Transverse colon (tissue), 4 donors: ENCODE measurements at regions not wholly inside any gene's neighbourhood (a gene's known extent, or its start where the extent isn't known, plus 50 kb on each side); places are given as distances from the start of the nearest gene placed in this dataset.

Experiments
- DNase-seq: peaks from one replicate; pipeline ENCODE4 v3.0.0-alpha.2; 2019
- H3K27ac ChIP-seq, 4 donors: fragments of 200-600 bp; sonication (generic); 2 replicates each; pipeline ENCODE4 v1.5.1; 2016 to 2018; ENCODE audit warnings: inconsistent platforms in 4 of 4
- H3K27me3 ChIP-seq: fragments of 200-600 bp; sonication (generic); 2 replicates; pipeline ENCODE4 v1.5.1; 2017; ENCODE audit warnings: inconsistent platforms
- H3K36me3 ChIP-seq, 4 donors: fragments of 200-600 bp; sonication (generic); 2 replicates each; pipeline ENCODE4 v1.5.1; 2017 to 2019; ENCODE audit warnings: inconsistent platforms in 4 of 4
- H3K4me1 ChIP-seq, 4 donors: fragments of 200-600 bp; sonication (generic); 2 replicates each; pipeline ENCODE4 v1.5.1; 2017 to 2020; ENCODE audit warnings: inconsistent platforms in 4 of 4
- H3K4me3 ChIP-seq, 4 donors: fragments of 200-600 bp; sonication (generic); 1 replicate in 1 of 4; 2 replicates in 3 of 4; pipeline versions ENCODE4 v1.5.1 to v1.6.1; 2017 to 2019; ENCODE audit warnings: inconsistent platforms in 4 of 4
- H3K9me3 ChIP-seq, 2 donors: fragments of 200-600 bp; sonication (generic); 2 replicates each; pipeline ENCODE4 v1.5.1; 2017 to 2019; ENCODE audit warnings: inconsistent platforms in 2 of 2
- EP300 ChIP-seq: sonication (generic); formaldehyde crosslinking; IDR thresholded peaks from one replicate; pipeline ENCODE4 v1.6.1; 2017; ENCODE audit warnings: antibody characterized with exemption, low read depth
- POLR2A ChIP-seq: fragments of 450-650 bp; IDR thresholded peaks from one replicate; pipeline ENCODE4 v1.6.1; 2016; ENCODE audit warnings: antibody characterized with exemption, mild to moderate bottlenecking, moderate library complexity
- POLR2AphosphoS5 ChIP-seq, 3 donors: sonication (generic); formaldehyde crosslinking; IDR thresholded peaks; one replicate each; pipeline ENCODE4 v1.6.1; 2016; ENCODE audit warnings: antibody characterized with exemption in 3 of 3
- WGBS, 2 donors: methylation state at CpG; one replicate each; pipeline ENCODE4 v1.1.5; 2018; ENCODE audit warnings: low coverage in 1 of 2; 5-methylcytosine and 5-hydroxymethylcytosine counted together
- in situ Hi-C, 4 donors: fragments of 200-750 bp; cut with MboI; loops; one replicate each; pipeline versions ENCODE4 v1.15.0 to v1.15.1; 2017; ENCODE audit warnings: low sequenced_read_pairs in 3 of 4, low pct_ligation_motif_present in 1 of 4, low pct_unique_long_range_greater_than_20kb in 1 of 4
- intact Hi-C: fragments of 100-400 bp; cut with DNase I; formaldehyde crosslinking; loops from one replicate; pipeline ENCODE4 v1.15.1; 2023; ENCODE audit warnings: low total_unique reads
- TF ChIP-seq, protein P1 (sequence below), 5 experiments: fragments of 200-600 bp in 3 of 5; fragments of 450-650 bp in 2 of 5; sonication (generic) in 3 of 5; IDR thresholded peaks; 1 replicate in 2 of 5; 2 replicates in 3 of 5; pipeline ENCODE4 v1.5.1; 2016 to 2017; ENCODE audit warnings: antibody characterized with exemption in 5 of 5, inconsistent platforms in 3 of 5, mild to moderate bottlenecking in 2 of 5, moderate library complexity in 1 of 5

GRCh38 chr5:162391833-162392232, 324.3 kb downstream of the GABRG2 start:
- Histone ChIP-seq H3K27ac (no peak overlapping the region), H3K4me3 (no peak overlapping the region), H3K27me3 (no peaks in the 10 kb centered on the region), H3K36me3 (no peaks in the 10 kb centered on the region), H3K9me3 (no peaks in the 10 kb centered on the region), H3K4me1 (no peaks in the 10 kb centered on the region)
- TF ChIP-seq POLR2A (no peak), EP300 (no peak), POLR2AphosphoS5 (IDR thresholded peaks at IDR 0.05) (no peak)
- TF ChIP-seq, protein P1, sequence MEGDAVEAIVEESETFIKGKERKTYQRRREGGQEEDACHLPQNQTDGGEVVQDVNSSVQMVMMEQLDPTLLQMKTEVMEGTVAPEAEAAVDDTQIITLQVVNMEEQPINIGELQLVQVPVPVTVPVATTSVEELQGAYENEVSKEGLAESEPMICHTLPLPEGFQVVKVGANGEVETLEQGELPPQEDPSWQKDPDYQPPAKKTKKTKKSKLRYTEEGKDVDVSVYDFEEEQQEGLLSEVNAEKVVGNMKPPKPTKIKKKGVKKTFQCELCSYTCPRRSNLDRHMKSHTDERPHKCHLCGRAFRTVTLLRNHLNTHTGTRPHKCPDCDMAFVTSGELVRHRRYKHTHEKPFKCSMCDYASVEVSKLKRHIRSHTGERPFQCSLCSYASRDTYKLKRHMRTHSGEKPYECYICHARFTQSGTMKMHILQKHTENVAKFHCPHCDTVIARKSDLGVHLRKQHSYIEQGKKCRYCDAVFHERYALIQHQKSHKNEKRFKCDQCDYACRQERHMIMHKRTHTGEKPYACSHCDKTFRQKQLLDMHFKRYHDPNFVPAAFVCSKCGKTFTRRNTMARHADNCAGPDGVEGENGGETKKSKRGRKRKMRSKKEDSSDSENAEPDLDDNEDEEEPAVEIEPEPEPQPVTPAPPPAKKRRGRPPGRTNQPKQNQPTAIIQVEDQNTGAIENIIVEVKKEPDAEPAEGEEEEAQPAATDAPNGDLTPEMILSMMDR (IDR thresholded peaks at IDR 0.05) = no peak
- in situ Hi-C loops (no loop called here), intact Hi-C loops (no loop called here)
- WGBS, 2 donors = 73 to 76% methylated on average over 4 of the region's 4 CpGs
- no peak for DNase-seq

- H3K27ac ChIP-seq = no peak overlapping the region
- H3K27me3 ChIP-seq = no peaks in the 10 kb centered on the region
- intact Hi-C loops (no loop called here), in situ Hi-C loops (no loop called here)
- TF ChIP-seq, protein P1 (IDR thresholded peaks at IDR 0.05) = no peak
- TF ChIP-seq EP300 (no peak), POLR2AphosphoS5 (IDR thresholded peaks at IDR 0.05) (no peak), POLR2A (no peak)
- H3K9me3 ChIP-seq = no peaks in the 10 kb centered on the region
- no peaks in the 10 kb centered on the region for H3K36me3 ChIP-seq
- no peak for DNase-seq
- no peaks in the 10 kb centered on the region for H3K4me1 ChIP-seq
- H3K4me3 ChIP-seq = no peak overlapping the region
Measured at GRCh38 chr5:162392336-162392735, 324.8 kb downstream of the GABRG2 start.

DNA sequence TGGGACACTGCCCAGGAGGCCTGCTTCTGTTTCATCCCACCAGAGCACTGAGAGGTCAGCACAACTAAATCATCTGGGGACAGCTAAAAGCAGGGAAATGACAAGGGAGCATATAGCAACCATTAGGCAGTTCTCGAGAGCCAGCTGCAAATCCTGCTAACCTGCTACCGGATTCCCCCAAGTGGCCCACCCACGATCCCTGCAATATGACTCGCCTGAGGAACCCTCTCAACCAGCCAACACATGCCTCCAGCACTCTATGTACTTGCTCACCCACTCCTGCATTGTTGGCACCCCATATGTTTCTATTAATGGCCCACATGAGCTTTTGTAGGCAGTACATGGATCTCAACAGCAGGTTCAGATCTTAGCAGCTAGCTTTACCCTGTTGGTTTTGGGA, 326.0 kb downstream of the GABRG2 start:
- no peak overlapping the region for H3K27ac ChIP-seq
- WGBS, 2 donors = 71% methylated on average over 4 of the region's 4 CpGs; no CpG with 5 or more reads in 1 of the 2 donors
- no peak overlapping the region for H3K4me3 ChIP-seq
- H3K9me3 ChIP-seq = no peaks in the 10 kb centered on the region
- intact Hi-C loops = no loop called here
- in situ Hi-C loops = no loop called here
- TF ChIP-seq POLR2A (no peak), EP300 (no peak)
- no peaks in the 10 kb centered on the region for H3K36me3 ChIP-seq
- no peaks in the 10 kb centered on the region for H3K27me3 ChIP-seq
- no peaks in the 10 kb centered on the region for H3K4me1 ChIP-seq
- DNase-seq = no peak

GRCh38 chr5:162407614-162408013, 340.0 kb downstream of the GABRG2 start:
- in situ Hi-C loops (no loop called here), intact Hi-C loops (no loop called here)
- H3K4me3 ChIP-seq = no peak overlapping the region
- no peaks in the 10 kb centered on the region for H3K27me3 ChIP-seq
- no peak for DNase-seq
- H3K36me3 ChIP-seq = no peaks in the 10 kb centered on the region
- no peaks in the 10 kb centered on the region for H3K4me1 ChIP-seq
- TF ChIP-seq POLR2AphosphoS5 (IDR thresholded peaks at IDR 0.05) (no peak), POLR2A (no peak), EP300 (no peak)
- TF ChIP-seq, protein P1 (IDR thresholded peaks at IDR 0.05) = no peak
- H3K9me3 ChIP-seq = no peaks in the 10 kb centered on the region
- H3K27ac ChIP-seq = no peak overlapping the region
- 80 to 86% methylated on average over 1 to 2 of the region's 2 CpGs for WGBS, 2 donors

DNA sequence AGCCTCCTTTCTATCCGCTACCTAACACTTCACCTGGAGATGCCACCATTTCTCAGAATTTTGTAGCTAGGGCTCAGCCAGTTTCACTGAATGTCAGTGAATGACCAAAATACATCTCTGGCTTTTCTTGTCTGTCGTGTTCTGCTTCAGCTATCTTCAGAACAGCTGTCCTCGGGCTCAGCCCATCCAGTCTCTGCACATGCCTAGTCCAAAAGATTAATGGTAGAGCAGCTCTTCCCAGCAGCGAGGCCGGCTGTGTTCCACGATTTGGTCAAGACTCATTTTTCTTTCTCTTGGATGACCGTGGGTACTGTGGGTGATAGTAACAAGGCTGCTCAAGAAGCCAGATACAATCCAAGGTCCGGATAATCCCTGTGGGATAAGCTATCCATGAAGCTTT, 342.8 kb downstream of the GABRG2 start:
- DNase-seq = no peak
- no peaks in the 10 kb centered on the region for H3K4me1 ChIP-seq
- no peak for TF ChIP-seq POLR2AphosphoS5 (IDR thresholded peaks at IDR 0.05)
- no peak for TF ChIP-seq POLR2A
- TF ChIP-seq, protein P1 (IDR thresholded peaks at IDR 0.05) = no peak
- TF ChIP-seq EP300 = no peak

More for the DNA sequence above, 342.8 kb downstream of the GABRG2 start:
- H3K27ac ChIP-seq = no peak overlapping the region
- no peaks in the 10 kb centered on the region for H3K27me3 ChIP-seq
- intact Hi-C loops (no loop called here), in situ Hi-C loops (no loop called here)
- 70 to 80% methylated on average over 1 to 8 of the region's 8 CpGs for WGBS, 2 donors
- H3K4me3 ChIP-seq = no peak overlapping the region
- no peaks in the 10 kb centered on the region for H3K9me3 ChIP-seq
- H3K36me3 ChIP-seq = no peaks in the 10 kb centered on the region
